Mesothelial cell of epicardium (in vitro differentiated cells): ENCODE measurements at regions not wholly inside any gene's neighbourhood (a gene's known extent, or its start where the extent isn't known, plus 50 kb on each side); places are given as distances from the start of the nearest gene placed in this dataset.

ENCODE experiments used
- DNase-seq, 2 experiments: peaks; one replicate each; pipeline ENCODE4 v3.0.0; 2021; ENCODE audit warnings: low spot score in 2 of 2; ENCODE audit not compliant: unreplicated experiment in 2 of 2
- H3K27ac Mint-ChIP-seq: 2 replicates; pipeline ENCODE4 v1.8.0; 2021; ENCODE audit warnings: mixed read lengths
- H3K27me3 Mint-ChIP-seq: 2 replicates; pipeline ENCODE4 v1.8.0; 2021; ENCODE audit warnings: low read depth, mixed read lengths
- H3K36me3 Mint-ChIP-seq: 2 replicates; pipeline ENCODE4 v1.8.0; 2021; ENCODE audit warnings: mixed read lengths
- H3K4me1 Mint-ChIP-seq: 2 replicates; pipeline ENCODE4 v1.8.0; 2021; ENCODE audit warnings: mixed read lengths
- H3K4me3 Mint-ChIP-seq: 2 replicates; pipeline ENCODE4 v1.8.0; 2021; ENCODE audit warnings: mild to moderate bottlenecking, moderate library complexity, mixed read lengths
- H3K9me3 Mint-ChIP-seq: 2 replicates; pipeline ENCODE4 v1.8.0; 2021; ENCODE audit warnings: mixed read lengths
- TF ChIP-seq, protein P1 (sequence below): fragments of 200-600 bp; sonication (generic); IDR thresholded peaks from one replicate; pipeline ENCODE4 v1.5.0; 2021; ENCODE audit warnings: antibody characterized with exemption; ENCODE audit not compliant: unreplicated experiment

- Mint-ChIP-seq H3K36me3 (peaks cover 8% of the 10 kb centered on the region), H3K4me1 (no peaks in the 10 kb centered on the region), H3K9me3 (peaks cover 37% of the 10 kb centered on the region), H3K27ac (no peak overlapping the region), H3K4me3 (no peak overlapping the region), H3K27me3 (no peaks in the 10 kb centered on the region)
- no peak for DNase-seq
- TF ChIP-seq, protein P1, sequence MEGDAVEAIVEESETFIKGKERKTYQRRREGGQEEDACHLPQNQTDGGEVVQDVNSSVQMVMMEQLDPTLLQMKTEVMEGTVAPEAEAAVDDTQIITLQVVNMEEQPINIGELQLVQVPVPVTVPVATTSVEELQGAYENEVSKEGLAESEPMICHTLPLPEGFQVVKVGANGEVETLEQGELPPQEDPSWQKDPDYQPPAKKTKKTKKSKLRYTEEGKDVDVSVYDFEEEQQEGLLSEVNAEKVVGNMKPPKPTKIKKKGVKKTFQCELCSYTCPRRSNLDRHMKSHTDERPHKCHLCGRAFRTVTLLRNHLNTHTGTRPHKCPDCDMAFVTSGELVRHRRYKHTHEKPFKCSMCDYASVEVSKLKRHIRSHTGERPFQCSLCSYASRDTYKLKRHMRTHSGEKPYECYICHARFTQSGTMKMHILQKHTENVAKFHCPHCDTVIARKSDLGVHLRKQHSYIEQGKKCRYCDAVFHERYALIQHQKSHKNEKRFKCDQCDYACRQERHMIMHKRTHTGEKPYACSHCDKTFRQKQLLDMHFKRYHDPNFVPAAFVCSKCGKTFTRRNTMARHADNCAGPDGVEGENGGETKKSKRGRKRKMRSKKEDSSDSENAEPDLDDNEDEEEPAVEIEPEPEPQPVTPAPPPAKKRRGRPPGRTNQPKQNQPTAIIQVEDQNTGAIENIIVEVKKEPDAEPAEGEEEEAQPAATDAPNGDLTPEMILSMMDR, result no peak
Measured at GRCh38 chr7:136303162-136303561, 326.0 kb upstream of the MTPN start.

DNA sequence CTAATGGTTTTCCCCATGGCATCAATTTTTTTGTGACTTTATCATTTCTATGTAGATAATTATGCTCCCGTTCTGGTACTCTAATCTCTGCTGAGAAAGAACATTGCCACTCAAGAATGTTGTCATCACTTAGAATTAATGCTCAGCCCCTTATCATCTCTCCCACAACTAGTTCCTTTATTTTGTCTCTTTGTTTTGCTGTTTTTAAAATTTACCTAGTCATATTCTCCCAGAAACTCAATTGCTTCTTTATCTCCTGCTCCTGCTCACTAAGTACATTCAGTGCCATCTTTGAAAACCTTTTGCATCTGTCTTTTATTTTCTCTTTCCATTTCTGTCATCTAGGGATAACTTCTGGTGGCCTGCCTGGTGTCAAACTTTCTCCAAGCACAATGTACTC, 324.9 kb upstream of the MTPN start:
- Mint-ChIP-seq H3K9me3 (peaks cover 37% of the 10 kb centered on the region), H3K27me3 (no peaks in the 10 kb centered on the region), H3K27ac (no peak overlapping the region), H3K4me3 (no peak overlapping the region), H3K36me3 (peaks cover 8% of the 10 kb centered on the region), H3K4me1 (no peaks in the 10 kb centered on the region)
- TF ChIP-seq, protein P1, result no peak
- no peak for DNase-seq

DNA sequence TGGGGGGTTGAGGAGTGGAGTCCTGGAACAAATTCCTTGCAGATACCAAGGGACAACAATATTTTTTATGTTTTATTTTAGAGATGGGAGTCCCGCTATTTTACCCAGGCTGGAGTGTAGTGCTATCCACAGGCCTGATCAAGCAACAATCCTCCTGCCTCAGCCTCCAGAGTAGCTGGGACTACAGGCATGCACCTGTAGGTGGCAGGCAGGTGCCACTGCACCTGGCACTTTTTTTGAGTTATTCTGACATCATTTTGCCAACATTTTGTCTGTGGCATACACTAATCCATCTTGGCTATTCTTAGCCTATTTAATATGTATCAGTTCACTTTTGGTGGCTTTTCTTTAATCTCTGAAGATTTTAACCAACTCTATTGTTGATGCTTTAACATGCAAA, 317.8 kb upstream of the MTPN start:
- TF ChIP-seq, protein P1, result no peak
- Mint-ChIP-seq H3K27me3 (no peaks in the 10 kb centered on the region), H3K4me1 (peaks cover 13% of the 10 kb centered on the region), H3K27ac (no peak overlapping the region), H3K4me3 (no peak overlapping the region), H3K9me3 (peaks cover 3% of the 10 kb centered on the region), H3K36me3 (no peaks in the 10 kb centered on the region)
- no peak for DNase-seq

DNA sequence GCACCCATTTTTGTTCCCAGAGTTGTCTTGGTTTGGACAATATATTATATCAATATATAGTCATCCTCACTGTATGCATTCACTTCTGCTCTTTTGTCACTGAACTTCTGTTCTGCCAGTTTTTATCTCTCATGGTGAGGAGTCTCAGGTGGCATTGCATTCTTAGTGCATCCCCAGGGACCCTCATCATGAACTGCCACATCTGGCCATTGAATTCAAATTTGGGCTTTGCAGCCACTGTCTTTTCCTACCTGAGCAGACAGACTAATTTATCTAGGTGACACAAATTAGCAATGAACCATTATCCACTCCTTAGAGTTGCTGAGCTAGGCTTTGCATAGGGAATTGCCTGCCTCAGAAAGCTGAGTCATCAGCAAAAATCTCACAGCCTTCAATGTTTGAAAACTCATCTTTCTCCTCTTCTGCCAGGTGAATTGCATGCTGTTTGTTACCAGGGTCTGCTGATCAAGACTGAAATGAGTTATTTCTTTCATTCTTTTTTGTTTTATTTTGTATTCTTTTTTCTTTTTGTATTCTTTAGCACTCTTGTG, 316.8 kb upstream of the MTPN start:
- DNase-seq, result no peak
- Mint-ChIP-seq H3K27me3 (no peaks in the 10 kb centered on the region), H3K9me3 (peaks cover 3% of the 10 kb centered on the region), H3K36me3 (no peaks in the 10 kb centered on the region), H3K4me1 (peaks cover 20% of the 10 kb centered on the region), H3K4me3 (no peak overlapping the region), H3K27ac (no peak overlapping the region)
- TF ChIP-seq, protein P1, result no peak

- no peak overlapping the region for H3K27ac Mint-ChIP-seq
- no peaks in the 10 kb centered on the region for H3K27me3 Mint-ChIP-seq
- peaks cover 20% of the 10 kb centered on the region for H3K4me1 Mint-ChIP-seq
- H3K9me3 Mint-ChIP-seq, result peaks cover 3% of the 10 kb centered on the region
- no peaks in the 10 kb centered on the region for H3K36me3 Mint-ChIP-seq
- no peak overlapping the region for H3K4me3 Mint-ChIP-seq
- DNase-seq, result no peak
- TF ChIP-seq, protein P1, result no peak
Measured at GRCh38 chr7:136293272-136293671, 316.1 kb upstream of the MTPN start.

- TF ChIP-seq, protein P1, result no peak
- H3K27me3 Mint-ChIP-seq, result no peaks in the 10 kb centered on the region
- no peak overlapping the region for H3K27ac Mint-ChIP-seq
Measured at GRCh38 chr7:136292365-136292764, 315.2 kb upstream of the MTPN start.

More at GRCh38 chr7:136292365-136292764, 315.2 kb upstream of the MTPN start:
- H3K4me3 Mint-ChIP-seq, result no peak overlapping the region
- no peaks in the 10 kb centered on the region for H3K36me3 Mint-ChIP-seq
- peaks cover 20% of the 10 kb centered on the region for H3K4me1 Mint-ChIP-seq
- peaks cover 3% of the 10 kb centered on the region for H3K9me3 Mint-ChIP-seq
- no peak for DNase-seq
